ENCODE measurements at regions not wholly inside any gene's neighbourhood (a gene's known extent, or its start where the extent isn't known, plus 50 kb on each side); places are given as distances from the start of the nearest gene placed in this dataset.

GRCh38 chr4:18621186-18621585 is 599.6 kb upstream of the LCORL start:
- TF ChIP-seq CTCF (IDR thresholded peaks at IDR 0.05; ENCODE audit: insufficient read depth, low read length, poor library complexity, severe bottlenecking) (no peak), EZH2phosphoT487 (conservative IDR thresholded peaks at IDR 0.05; ENCODE audit: low read length) (no peak)

Measured in SU-DHL-6 (cell line).